ENCODE measurements at regions not wholly inside any gene's neighbourhood (a gene's known extent, or its start where the extent isn't known, plus 50 kb on each side); places are given as distances from the start of the nearest gene placed in this dataset.
"Not testable (repeated sequence)": the region's sequence is repeated elsewhere in the genome, so short reads cannot be mapped to it uniquely, and the experiment has no call there.

DNA sequence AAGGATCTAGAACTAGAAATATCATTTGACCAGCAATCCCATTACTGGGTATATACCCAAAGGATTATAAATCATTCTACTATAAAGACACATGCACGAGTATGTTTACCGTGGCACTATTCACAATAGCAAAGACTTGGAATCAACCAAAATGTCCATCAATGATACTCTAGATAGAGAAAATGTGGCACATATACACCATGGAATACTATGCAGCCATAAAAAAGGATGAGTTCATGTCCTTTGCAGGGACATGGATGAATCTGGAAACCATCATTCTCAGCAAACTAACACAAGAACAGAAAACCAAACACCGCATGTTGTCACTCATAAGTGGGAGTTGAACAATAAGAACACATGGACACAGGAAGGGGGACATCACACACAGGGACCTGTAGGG is 167.5 kb upstream of the PLN start:
- TF ChIP-seq, protein P1, sequence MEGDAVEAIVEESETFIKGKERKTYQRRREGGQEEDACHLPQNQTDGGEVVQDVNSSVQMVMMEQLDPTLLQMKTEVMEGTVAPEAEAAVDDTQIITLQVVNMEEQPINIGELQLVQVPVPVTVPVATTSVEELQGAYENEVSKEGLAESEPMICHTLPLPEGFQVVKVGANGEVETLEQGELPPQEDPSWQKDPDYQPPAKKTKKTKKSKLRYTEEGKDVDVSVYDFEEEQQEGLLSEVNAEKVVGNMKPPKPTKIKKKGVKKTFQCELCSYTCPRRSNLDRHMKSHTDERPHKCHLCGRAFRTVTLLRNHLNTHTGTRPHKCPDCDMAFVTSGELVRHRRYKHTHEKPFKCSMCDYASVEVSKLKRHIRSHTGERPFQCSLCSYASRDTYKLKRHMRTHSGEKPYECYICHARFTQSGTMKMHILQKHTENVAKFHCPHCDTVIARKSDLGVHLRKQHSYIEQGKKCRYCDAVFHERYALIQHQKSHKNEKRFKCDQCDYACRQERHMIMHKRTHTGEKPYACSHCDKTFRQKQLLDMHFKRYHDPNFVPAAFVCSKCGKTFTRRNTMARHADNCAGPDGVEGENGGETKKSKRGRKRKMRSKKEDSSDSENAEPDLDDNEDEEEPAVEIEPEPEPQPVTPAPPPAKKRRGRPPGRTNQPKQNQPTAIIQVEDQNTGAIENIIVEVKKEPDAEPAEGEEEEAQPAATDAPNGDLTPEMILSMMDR (IDR thresholded peaks at IDR 0.05) = not testable (repeated sequence)
- not testable (repeated sequence) for TF ChIP-seq POLR2A (IDR thresholded peaks at IDR 0.05)
